MG63 (cell line): ENCODE measurements at regions not wholly inside any gene's neighbourhood (a gene's known extent, or its start where the extent isn't known, plus 50 kb on each side); places are given as distances from the start of the nearest gene placed in this dataset.
"Not testable (repeated sequence)": the region's sequence is repeated elsewhere in the genome, so short reads cannot be mapped to it uniquely, and the experiment has no call there.

Experiments
- DNase-seq: peaks from one replicate; pipeline ENCODE4 v3.0.0-alpha.2; 2020
- H3K27me3 ChIP-seq: fragments of 250-450 bp; sonication (Bioruptor Pico); 2 replicates; pipeline ENCODE4 v1.5.1; 2020; ENCODE audit warnings: mild to moderate bottlenecking, moderate library complexity
- H3K36me3 ChIP-seq: fragments of 250-450 bp; sonication (Bioruptor Pico); 2 replicates; pipeline ENCODE4 v1.5.1; 2020; ENCODE audit warnings: mild to moderate bottlenecking, moderate library complexity
- H3K4me3 ChIP-seq: fragments of 250-450 bp; sonication (Bioruptor Pico); 2 replicates; pipeline ENCODE4 v1.5.1; 2020; ENCODE audit warnings: mild to moderate bottlenecking, moderate library complexity
- H3K9me3 ChIP-seq: fragments of 250-450 bp; sonication (Bioruptor Pico); 2 replicates; pipeline ENCODE4 v1.5.1; 2020; ENCODE audit warnings: mild to moderate bottlenecking, moderate library complexity

- Histone ChIP-seq H3K4me3 (no peak overlapping the region), H3K9me3 (no peaks in the 10 kb centered on the region), H3K36me3 (no peaks in the 10 kb centered on the region)
These were observed 480.5 kb downstream of the TRIB2 start for GRCh38 chr2:13197248-13197647.

GRCh38 chr2:13201924-13202323, 485.2 kb downstream of the TRIB2 start:
- Histone ChIP-seq H3K27me3 (peaks cover 15% of the 10 kb centered on the region), H3K36me3 (no peaks in the 10 kb centered on the region), H3K4me3 (no peak overlapping the region), H3K9me3 (no peaks in the 10 kb centered on the region)
- DNase-seq: no peak

More at GRCh38 chr2:13197248-13197647, 480.5 kb downstream of the TRIB2 start:
- peaks cover 29% of the 10 kb centered on the region for H3K27me3 ChIP-seq
- DNase-seq: no peak

- no peak overlapping the region for H3K4me3 ChIP-seq
These were observed 495.4 kb downstream of the TRIB2 start for GRCh38 chr2:13212115-13212514.

GRCh38 chr2:13218205-13218604, 501.5 kb downstream of the TRIB2 start:
- H3K9me3 ChIP-seq: no peaks in the 10 kb centered on the region
- H3K27me3 ChIP-seq: peaks cover 22% of the 10 kb centered on the region
- DNase-seq: no peak
- no peaks in the 10 kb centered on the region for H3K36me3 ChIP-seq
- no peak overlapping the region for H3K4me3 ChIP-seq

More at GRCh38 chr2:13212115-13212514, 495.4 kb downstream of the TRIB2 start:
- H3K27me3 ChIP-seq: peaks cover 10% of the 10 kb centered on the region
- DNase-seq: no peak
- no peaks in the 10 kb centered on the region for H3K36me3 ChIP-seq
- H3K9me3 ChIP-seq: no peaks in the 10 kb centered on the region

GRCh38 chr2:13227578-13227977, 510.8 kb downstream of the TRIB2 start:
- Histone ChIP-seq H3K27me3 (peaks cover 49% of the 10 kb centered on the region), H3K4me3 (no peak overlapping the region), H3K36me3 (no peaks in the 10 kb centered on the region), H3K9me3 (no peaks in the 10 kb centered on the region)
- no peak for DNase-seq

GRCh38 chr2:13230221-13230620, 513.5 kb downstream of the TRIB2 start:
- Histone ChIP-seq H3K27me3 (peaks cover 39% of the 10 kb centered on the region), H3K4me3 (no peak overlapping the region), H3K9me3 (no peaks in the 10 kb centered on the region), H3K36me3 (no peaks in the 10 kb centered on the region)
- no peak for DNase-seq

GRCh38 chr2:13240061-13240460, 523.3 kb downstream of the TRIB2 start:
- Histone ChIP-seq H3K36me3 (no peaks in the 10 kb centered on the region), H3K9me3 (no peaks in the 10 kb centered on the region), H3K4me3 (no peak overlapping the region), H3K27me3 (peaks cover 6% of the 10 kb centered on the region)
- no peak for DNase-seq

GRCh38 chr2:13240789-13241487, 524.2 kb downstream of the TRIB2 start:
- peaks cover 5% of the 10 kb centered on the region for H3K27me3 ChIP-seq
- no peaks in the 10 kb centered on the region for H3K36me3 ChIP-seq
- H3K9me3 ChIP-seq: no peaks in the 10 kb centered on the region
- no peak overlapping the region for H3K4me3 ChIP-seq
- DNase-seq: no peak

GRCh38 chr2:13252615-13253014, 535.9 kb downstream of the TRIB2 start:
- H3K9me3 ChIP-seq: no peaks in the 10 kb centered on the region
- no peak for DNase-seq
- no peak overlapping the region for H3K4me3 ChIP-seq
- H3K36me3 ChIP-seq: no peaks in the 10 kb centered on the region
- peaks cover 86% of the 10 kb centered on the region for H3K27me3 ChIP-seq

- Histone ChIP-seq H3K4me3 (no peak overlapping the region), H3K9me3 (no peaks in the 10 kb centered on the region), H3K36me3 (no peaks in the 10 kb centered on the region), H3K27me3 (peaks cover 76% of the 10 kb centered on the region)
- no peak for DNase-seq
These were observed 538.7 kb downstream of the TRIB2 start for GRCh38 chr2:13255485-13255884.

- Histone ChIP-seq H3K36me3 (no peaks in the 10 kb centered on the region), H3K27me3 (peaks cover 28% of the 10 kb centered on the region), H3K4me3 (no peak overlapping the region), H3K9me3 (no peaks in the 10 kb centered on the region)
- peak; percentile 34 for DNase-seq
These were observed 543.7 kb downstream of the TRIB2 start for GRCh38 chr2:13260402-13260801.

GRCh38 chr2:13266166-13266565, 549.4 kb downstream of the TRIB2 start:
- Histone ChIP-seq H3K36me3 (no peaks in the 10 kb centered on the region), H3K4me3 (no peak overlapping the region), H3K27me3 (peaks cover 20% of the 10 kb centered on the region), H3K9me3 (no peaks in the 10 kb centered on the region)
- DNase-seq: no peak

- Histone ChIP-seq H3K27me3 (peaks cover 6% of the 10 kb centered on the region; the same call in 1 of the 2 replicates), H3K36me3 (no peaks in the 10 kb centered on the region), H3K9me3 (no peaks in the 10 kb centered on the region), H3K4me3 (no peak overlapping the region)
- no peak for DNase-seq
These were observed 568.0 kb downstream of the TRIB2 start for GRCh38 chr2:13284688-13285087.

- Histone ChIP-seq H3K27me3 (peaks cover 7% of the 10 kb centered on the region; the same call in 1 of the 2 replicates), H3K4me3 (no peak overlapping the region), H3K36me3 (no peaks in the 10 kb centered on the region), H3K9me3 (no peaks in the 10 kb centered on the region)
- no peak for DNase-seq
These were observed 572.6 kb downstream of the TRIB2 start for GRCh38 chr2:13289310-13289709.

GRCh38 chr2:13308478-13308805, 591.7 kb downstream of the TRIB2 start:
- not testable (repeated sequence) for H3K4me3 ChIP-seq, H3K9me3 ChIP-seq, H3K36me3 ChIP-seq

GRCh38 chr2:13308989-13309388, 592.3 kb downstream of the TRIB2 start:
- Histone ChIP-seq H3K27me3 (peaks cover 39% of the 10 kb centered on the region), H3K9me3 (peaks cover 4% of the 10 kb centered on the region), H3K4me3 (no peak overlapping the region), H3K36me3 (no peaks in the 10 kb centered on the region)
- DNase-seq: no peak

More at GRCh38 chr2:13308478-13308805, 591.7 kb downstream of the TRIB2 start:
- DNase-seq: not testable (repeated sequence)
- peaks cover 42% of the 10 kb centered on the region for H3K27me3 ChIP-seq

GRCh38 chr2:13332060-13332459, 615.3 kb downstream of the TRIB2 start:
- Histone ChIP-seq H3K36me3 (no peaks in the 10 kb centered on the region), H3K9me3 (no peaks in the 10 kb centered on the region), H3K27me3 (peaks cover 28% of the 10 kb centered on the region), H3K4me3 (no peak overlapping the region)
- no peak for DNase-seq

GRCh38 chr2:13334071-13334470, 617.3 kb downstream of the TRIB2 start:
- not testable (repeated sequence) for H3K9me3 ChIP-seq, DNase-seq, H3K36me3 ChIP-seq, H3K4me3 ChIP-seq
- peaks cover 37% of the 10 kb centered on the region for H3K27me3 ChIP-seq
